PC-9 (cell line): ENCODE measurements at regions not wholly inside any gene's neighbourhood (a gene's known extent, or its start where the extent isn't known, plus 50 kb on each side); places are given as distances from the start of the nearest gene placed in this dataset.

Experiments
- BruUV-seq: library from RNA; stranded (reverse); fragments of 400-500 nt; replicated peaks from 2 replicates; lab custom pipeline; 2021; lab: Mats Ljungman, UMichigan
- CTCF ChIA-PET: fragments of 300-600 bp; sonication (Branson Sonifier 250); formaldehyde crosslinking; loops from one replicate; lab custom pipeline; 2022; ENCODE audit warnings: antibody characterized with exemption; lab: Charles Lee
- POLR2A ChIA-PET: fragments of 300-600 bp; sonication (Branson Sonifier 250); formaldehyde crosslinking; loops from one replicate; lab custom pipeline; 2022; ENCODE audit warnings: antibody characterized with exemption; ENCODE audit not compliant: unreplicated experiment; lab: Charles Lee
- DNase-seq, 2 experiments: peaks; one replicate each; pipeline versions ENCODE4 v3.0.0 to v3.0.0-alpha.2; 2015 to 2022; ENCODE audit warnings: mixed read lengths in 1 of 2
- H2AFZ ChIP-seq: fragments of 200-600 bp; sonication (generic); 2 replicates; pipeline ENCODE4 v1.8.1; 2017; ENCODE audit warnings: antibody characterized with exemption
- H3F3A ChIP-seq: fragments of 200-600 bp; sonication (generic); 2 replicates; pipeline ENCODE4 v1.8.1; 2017; ENCODE audit warnings: antibody characterized with exemption, mild to moderate bottlenecking, low read depth; ENCODE audit not compliant: insufficient read depth
- H3K27ac ChIP-seq: fragments of 200-600 bp; sonication (generic); 2 replicates; pipeline ENCODE4 v1.6.1; 2016; ENCODE audit warnings: mixed run types
- H3K27me3 ChIP-seq: fragments of 200-600 bp; sonication (generic); 2 replicates; pipeline ENCODE4 v1.6.1; 2016; ENCODE audit warnings: low read depth, mixed run types; ENCODE audit not compliant: insufficient read depth
- H3K36me3 ChIP-seq: fragments of 200-600 bp; sonication (generic); 2 replicates; pipeline ENCODE4 v1.6.1; 2016; ENCODE audit warnings: low read depth, mixed run types
- H3K4me1 ChIP-seq: fragments of 200-600 bp; sonication (generic); replicated peaks from 2 replicates; pipeline ENCODE4 v1.6.1; 2016; ENCODE audit warnings: mixed run types; ENCODE audit not compliant: insufficient read depth
- H3K4me2 ChIP-seq: fragments of 200-600 bp; sonication (generic); 2 replicates; pipeline ENCODE4 v1.6.1; 2017; ENCODE audit warnings: mixed run types
- H3K4me3 ChIP-seq: fragments of 200-600 bp; sonication (generic); 2 replicates; pipeline ENCODE4 v1.6.1; 2016; ENCODE audit warnings: mixed run types
- H3K79me2 ChIP-seq: fragments of 200-600 bp; sonication (generic); 2 replicates; pipeline ENCODE4 v1.6.1; 2017; ENCODE audit warnings: low read depth, mixed run types
- H3K9me2 ChIP-seq: fragments of 200-600 bp; sonication (generic); 2 replicates; pipeline ENCODE4 v1.8.1; 2017; ENCODE audit warnings: mild to moderate bottlenecking; ENCODE audit not compliant: insufficient read depth
- H3K9me3 ChIP-seq: fragments of 200-600 bp; sonication (generic); 2 replicates; pipeline ENCODE4 v1.8.1; 2016; ENCODE audit warnings: low read depth; ENCODE audit not compliant: insufficient read depth
- H4K20me1 ChIP-seq: fragments of 200-600 bp; sonication (generic); 2 replicates; pipeline ENCODE4 v1.8.1; 2017; ENCODE audit not compliant: insufficient read depth
- EZH2 ChIP-seq: fragments of 200-600 bp; sonication (generic); IDR thresholded peaks from 2 replicates; pipeline ENCODE4 v1.8.0; 2017; ENCODE audit warnings: antibody characterized with exemption, low read depth
- intact Hi-C: fragments of 100-400 bp; cut with micrococcal nuclease; formaldehyde crosslinking; loops from one replicate; pipeline ENCODE4 v1.10.0; 2022; ENCODE audit not compliant: unreplicated experiment
- TF ChIP-seq, protein P1 (sequence below): fragments of 200-600 bp; sonication (generic); conservative IDR thresholded peaks from 2 replicates; pipeline ENCODE4 v1.6.1; 2017; ENCODE audit warnings: mixed run types, antibody characterized with exemption, mild to moderate bottlenecking, moderate library complexity

DNA sequence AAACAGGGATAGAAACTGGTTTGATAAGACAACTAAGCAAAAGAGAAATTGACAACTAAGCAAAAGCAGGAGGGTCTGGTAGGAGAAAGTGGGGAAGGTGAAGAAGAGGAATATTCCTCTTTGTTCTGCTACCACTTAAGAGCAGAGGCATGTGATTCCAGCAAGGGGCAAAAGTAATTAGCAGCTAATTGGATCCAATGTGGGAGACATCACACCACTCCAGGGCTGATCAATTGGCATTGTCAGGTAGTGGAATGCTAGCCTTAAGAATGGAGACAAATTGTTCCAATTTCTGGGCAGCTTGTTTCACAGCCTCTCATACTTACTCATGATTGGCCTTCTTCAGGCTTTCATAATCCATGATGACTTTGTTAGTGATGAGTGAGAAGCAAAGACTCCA is 547.1 kb upstream of the GCFC2 start:
- Histone ChIP-seq H3K36me3 (no peaks in the 10 kb centered on the region), H3K9me3 (no peaks in the 10 kb centered on the region), H3K4me1 (no peaks in the 10 kb centered on the region), H4K20me1 (no peaks in the 10 kb centered on the region), H3K4me2 (no peak overlapping the region), H3K4me3 (no peak overlapping the region), H3K27ac (no peak overlapping the region), H3F3A (no peaks in the 10 kb centered on the region), H3K79me2 (no peaks in the 10 kb centered on the region), H3K9me2 (no peaks in the 10 kb centered on the region), H2AFZ (no peak overlapping the region), H3K27me3 (no peaks in the 10 kb centered on the region)
- TF ChIP-seq, protein P1, sequence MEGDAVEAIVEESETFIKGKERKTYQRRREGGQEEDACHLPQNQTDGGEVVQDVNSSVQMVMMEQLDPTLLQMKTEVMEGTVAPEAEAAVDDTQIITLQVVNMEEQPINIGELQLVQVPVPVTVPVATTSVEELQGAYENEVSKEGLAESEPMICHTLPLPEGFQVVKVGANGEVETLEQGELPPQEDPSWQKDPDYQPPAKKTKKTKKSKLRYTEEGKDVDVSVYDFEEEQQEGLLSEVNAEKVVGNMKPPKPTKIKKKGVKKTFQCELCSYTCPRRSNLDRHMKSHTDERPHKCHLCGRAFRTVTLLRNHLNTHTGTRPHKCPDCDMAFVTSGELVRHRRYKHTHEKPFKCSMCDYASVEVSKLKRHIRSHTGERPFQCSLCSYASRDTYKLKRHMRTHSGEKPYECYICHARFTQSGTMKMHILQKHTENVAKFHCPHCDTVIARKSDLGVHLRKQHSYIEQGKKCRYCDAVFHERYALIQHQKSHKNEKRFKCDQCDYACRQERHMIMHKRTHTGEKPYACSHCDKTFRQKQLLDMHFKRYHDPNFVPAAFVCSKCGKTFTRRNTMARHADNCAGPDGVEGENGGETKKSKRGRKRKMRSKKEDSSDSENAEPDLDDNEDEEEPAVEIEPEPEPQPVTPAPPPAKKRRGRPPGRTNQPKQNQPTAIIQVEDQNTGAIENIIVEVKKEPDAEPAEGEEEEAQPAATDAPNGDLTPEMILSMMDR = no peak
- TF ChIP-seq EZH2 = no peak
- no peak for DNase-seq
- intact Hi-C loops = no loop called here
- ChIA-PET POLR2A (no interaction called here), CTCF (no interaction called here)
- no TSS peak for BruUV-seq

DNA sequence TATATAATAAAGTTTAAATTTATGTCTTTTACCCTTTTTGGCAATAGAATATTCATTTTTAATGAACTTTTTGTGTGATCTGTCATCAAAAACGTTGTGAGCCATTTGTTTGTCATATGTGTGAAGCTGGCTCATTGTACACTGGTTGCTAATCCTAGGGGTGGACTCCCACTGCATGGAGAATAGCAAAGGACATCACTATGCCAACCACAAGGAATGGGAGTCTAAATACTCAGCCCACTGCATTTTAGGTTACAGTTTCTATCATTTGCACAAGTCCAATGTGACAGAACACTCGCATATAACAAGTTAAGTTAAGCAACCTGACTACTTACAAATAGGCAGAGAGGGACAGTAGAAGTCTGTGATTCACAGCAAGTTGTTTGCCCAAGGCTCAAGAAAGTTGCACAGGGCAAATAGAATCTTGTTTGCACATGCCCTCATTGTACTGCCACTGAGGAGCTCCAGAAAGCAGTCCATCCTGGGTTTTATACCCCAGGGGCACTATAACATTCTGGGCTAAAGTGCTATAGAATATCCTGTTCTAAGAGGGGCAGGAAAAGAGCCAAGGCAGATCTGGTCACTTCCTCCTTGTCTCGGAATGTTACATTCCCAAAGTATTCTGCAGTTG is 545.9 kb upstream of the GCFC2 start:
- Histone ChIP-seq H3K4me1 (no peaks in the 10 kb centered on the region), H3K9me3 (no peaks in the 10 kb centered on the region), H3K4me3 (no peak overlapping the region), H3K27me3 (no peaks in the 10 kb centered on the region), H3K27ac (no peak overlapping the region), H4K20me1 (no peaks in the 10 kb centered on the region), H3K79me2 (no peaks in the 10 kb centered on the region), H3K36me3 (no peaks in the 10 kb centered on the region), H3F3A (no peaks in the 10 kb centered on the region), H2AFZ (no peak overlapping the region), H3K4me2 (no peak overlapping the region), H3K9me2 (no peaks in the 10 kb centered on the region)
- DNase-seq = no peak
- no peak for TF ChIP-seq EZH2
- TF ChIP-seq, protein P1 = no peak
- BruUV-seq = no TSS peak
- intact Hi-C loops = no loop called here
- ChIA-PET CTCF (no interaction called here), POLR2A (no interaction called here)

DNA sequence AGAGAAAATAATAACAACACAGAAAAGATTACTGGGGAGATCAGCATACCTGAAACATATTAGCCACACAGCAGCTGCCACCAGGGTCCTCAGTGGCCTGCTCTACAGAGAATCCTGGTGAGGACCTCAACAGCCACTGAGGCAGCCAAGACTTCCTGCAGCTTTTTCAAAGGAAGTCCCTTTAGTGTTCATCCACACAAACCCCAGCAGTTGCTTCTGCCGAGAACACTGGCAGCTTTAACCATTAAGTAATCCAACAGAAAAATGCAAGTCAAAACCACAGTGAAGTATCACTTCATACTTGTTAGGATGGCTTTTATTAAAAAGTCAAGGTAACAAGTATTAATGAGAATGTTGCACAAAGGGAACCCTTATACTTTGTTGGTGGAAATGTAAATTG is 542.0 kb upstream of the GCFC2 start:
- Histone ChIP-seq H3K9me2 (no peaks in the 10 kb centered on the region), H3K36me3 (no peaks in the 10 kb centered on the region), H3K27ac (no peak overlapping the region), H3K79me2 (no peaks in the 10 kb centered on the region), H2AFZ (no peak overlapping the region), H3K4me3 (no peak overlapping the region), H4K20me1 (no peaks in the 10 kb centered on the region), H3K9me3 (no peaks in the 10 kb centered on the region), H3K27me3 (no peaks in the 10 kb centered on the region), H3K4me1 (no peaks in the 10 kb centered on the region), H3F3A (no peaks in the 10 kb centered on the region), H3K4me2 (no peak overlapping the region)
- intact Hi-C loops = no loop called here
- BruUV-seq = no TSS peak
- no peak for TF ChIP-seq EZH2
- TF ChIP-seq, protein P1 = no peak
- ChIA-PET POLR2A (no interaction called here), CTCF (no interaction called here)
- DNase-seq = no peak
